NCI-H446 (cell line): ENCODE measurements at regions not wholly inside any gene's neighbourhood (a gene's known extent, or its start where the extent isn't known, plus 50 kb on each side); places are given as distances from the start of the nearest gene placed in this dataset.

Experiments
- DNase-seq, 2 experiments: peaks; one replicate each; lab custom pipeline; 2025; lab: John Stamatoyannopoulos, UW

GRCh38 chr9:86730163-86730928, 217.0 kb downstream of the GAS1 start:
- DNase-seq, result no peak

- no peak for DNase-seq
Measured at GRCh38 chr9:86724529-86724928, 222.8 kb downstream of the GAS1 start.

GRCh38 chr9:86723346-86723745, 224.0 kb downstream of the GAS1 start:
- no peak for DNase-seq

GRCh38 chr9:86722706-86723075, 224.6 kb downstream of the GAS1 start:
- no peak for DNase-seq

GRCh38 chr9:86721843-86722705, 225.2 kb downstream of the GAS1 start:
- no peak for DNase-seq

GRCh38 chr9:86721226-86721781, 226.0 kb downstream of the GAS1 start:
- no peak for DNase-seq

GRCh38 chr9:86720639-86721225, 226.6 kb downstream of the GAS1 start:
- no peak for DNase-seq

GRCh38 chr9:86718388-86719049, 228.8 kb downstream of the GAS1 start:
- no peak for DNase-seq

- no peak for DNase-seq
Measured at GRCh38 chr9:86716326-86716922, 230.9 kb downstream of the GAS1 start.

GRCh38 chr9:86714999-86715398, 232.3 kb downstream of the GAS1 start:
- no peak for DNase-seq

GRCh38 chr9:86713970-86714369, 233.3 kb downstream of the GAS1 start:
- no peak for DNase-seq

GRCh38 chr9:86713470-86713869, 233.8 kb downstream of the GAS1 start:
- DNase-seq, result no peak

- no peak for DNase-seq
Measured at GRCh38 chr9:86708918-86709835, 238.1 kb downstream of the GAS1 start.

GRCh38 chr9:86707932-86708510, 239.3 kb downstream of the GAS1 start:
- no peak for DNase-seq

GRCh38 chr9:86706391-86706790, 240.9 kb downstream of the GAS1 start:
- no peak for DNase-seq

GRCh38 chr9:86705490-86705889, 241.8 kb downstream of the GAS1 start:
- no peak for DNase-seq

- no peak for DNase-seq
Measured at GRCh38 chr9:86703346-86703745, 244.0 kb downstream of the GAS1 start.

GRCh38 chr9:86700629-86701028, 246.7 kb downstream of the GAS1 start:
- peak; percentile 31 to 68 for DNase-seq

GRCh38 chr9:86697999-86698398, 249.3 kb downstream of the GAS1 start:
- no peak for DNase-seq

GRCh38 chr9:86697213-86697612, 250.1 kb downstream of the GAS1 start:
- DNase-seq, result peak in 1 of 2 experiments; percentile 17
